HEK293 (cell line): ENCODE measurements at regions not wholly inside any gene's neighbourhood (a gene's known extent, or its start where the extent isn't known, plus 50 kb on each side); places are given as distances from the start of the nearest gene placed in this dataset.

ENCODE experiments used
- GLIS1 ChIP-seq: fragments of 450-650 bp; formaldehyde crosslinking; IDR thresholded peaks from 2 replicates; pipeline ENCODE4 v1.5.1; 2016; ENCODE audit warnings: missing biosample characterization, missing genetic modification characterization
- HOXA7 ChIP-seq: sonication (generic); formaldehyde crosslinking; IDR thresholded peaks from 2 replicates; pipeline ENCODE4 v1.8.1; 2022; ENCODE audit warnings: missing genetic modification reagents, borderline replicate concordance
- SP7 ChIP-seq: fragments of 450-650 bp; formaldehyde crosslinking; IDR thresholded peaks from 2 replicates; pipeline ENCODE4 v1.5.1; 2016; ENCODE audit warnings: missing biosample characterization, missing genetic modification characterization
- ZNF114 ChIP-seq: fragments of 450-650 bp; formaldehyde crosslinking; IDR thresholded peaks from 2 replicates; pipeline ENCODE4 v1.5.0; 2017; ENCODE audit warnings: missing biosample characterization, missing genetic modification characterization
- ZNF157 ChIP-seq: fragments of 450-650 bp; formaldehyde crosslinking; IDR thresholded peaks from 2 replicates; pipeline ENCODE4 v1.5.1; 2016; ENCODE audit warnings: missing biosample characterization, missing genetic modification characterization
- ZNF354C ChIP-seq: fragments of 450-650 bp; formaldehyde crosslinking; IDR thresholded peaks from 2 replicates; pipeline ENCODE4 v1.5.1; 2016; ENCODE audit warnings: missing biosample characterization, missing genetic modification characterization, low read depth, borderline replicate concordance
- ZNF48 ChIP-seq: fragments of 450-650 bp; formaldehyde crosslinking; IDR thresholded peaks from 2 replicates; pipeline ENCODE4 v1.5.1; 2016; ENCODE audit warnings: missing biosample characterization, missing genetic modification characterization
- ZNF549 ChIP-seq: fragments of 450-650 bp; IDR thresholded peaks from 2 replicates; pipeline ENCODE4 v1.5.1; 2018; ENCODE audit warnings: missing biosample characterization, missing genetic modification characterization, mild to moderate bottlenecking, inconsistent platforms, moderate library complexity
- ZNF555 ChIP-seq: fragments of 450-650 bp; formaldehyde crosslinking; conservative IDR thresholded peaks from 2 replicates; pipeline ENCODE4 v1.5.1; 2017; ENCODE audit warnings: missing biosample characterization, mild to moderate bottlenecking, missing genetic modification characterization, inconsistent platforms
- ZNF624 ChIP-seq: fragments of 450-650 bp; formaldehyde crosslinking; IDR thresholded peaks from 2 replicates; pipeline ENCODE4 v1.5.1; 2017; ENCODE audit warnings: missing biosample characterization, missing genetic modification characterization
- ZNF677 ChIP-seq: fragments of 450-650 bp; IDR thresholded peaks from 2 replicates; pipeline ENCODE4 v1.5.0; 2018; ENCODE audit warnings: missing biosample characterization, mild to moderate bottlenecking, missing genetic modification characterization, moderate library complexity
- ZNF707 ChIP-seq: fragments of 450-650 bp; formaldehyde crosslinking; IDR thresholded peaks from 2 replicates; pipeline ENCODE4 v1.5.1; 2016; ENCODE audit warnings: missing biosample characterization, missing genetic modification characterization
- TF ChIP-seq, protein P1 (sequence below): fragments of 450-650 bp; IDR thresholded peaks from 2 replicates; pipeline ENCODE4 v1.5.1; 2018; ENCODE audit warnings: missing biosample characterization, missing genetic modification characterization
- TF ChIP-seq, protein P2 (sequence below): fragments of 450-650 bp; formaldehyde crosslinking; IDR thresholded peaks from 2 replicates; pipeline ENCODE4 v1.5.1; 2016; ENCODE audit warnings: missing biosample characterization, missing genetic modification characterization, borderline replicate concordance
- TF ChIP-seq, protein P3 (sequence below): fragments of 450-650 bp; formaldehyde crosslinking; conservative IDR thresholded peaks from 2 replicates; pipeline ENCODE4 v1.5.1; 2016; ENCODE audit warnings: low read depth, missing biosample characterization, missing genetic modification characterization
- TF ChIP-seq, protein P4 (sequence below): fragments of 450-650 bp; formaldehyde crosslinking; IDR thresholded peaks from 2 replicates; pipeline ENCODE4 v1.5.1; 2016; ENCODE audit warnings: missing biosample characterization, missing genetic modification characterization, borderline replicate concordance
- TF ChIP-seq, protein P5 (sequence below): fragments of 450-650 bp; formaldehyde crosslinking; IDR thresholded peaks from 2 replicates; pipeline ENCODE4 v1.5.1; 2017; ENCODE audit warnings: missing biosample characterization, missing genetic modification characterization
- TF ChIP-seq, protein P6 (sequence below): sonication (generic); formaldehyde crosslinking; IDR thresholded peaks from 2 replicates; pipeline ENCODE4 v1.8.1; 2022; ENCODE audit warnings: mild to moderate bottlenecking, moderate library complexity, missing genetic modification reagents

DNA sequence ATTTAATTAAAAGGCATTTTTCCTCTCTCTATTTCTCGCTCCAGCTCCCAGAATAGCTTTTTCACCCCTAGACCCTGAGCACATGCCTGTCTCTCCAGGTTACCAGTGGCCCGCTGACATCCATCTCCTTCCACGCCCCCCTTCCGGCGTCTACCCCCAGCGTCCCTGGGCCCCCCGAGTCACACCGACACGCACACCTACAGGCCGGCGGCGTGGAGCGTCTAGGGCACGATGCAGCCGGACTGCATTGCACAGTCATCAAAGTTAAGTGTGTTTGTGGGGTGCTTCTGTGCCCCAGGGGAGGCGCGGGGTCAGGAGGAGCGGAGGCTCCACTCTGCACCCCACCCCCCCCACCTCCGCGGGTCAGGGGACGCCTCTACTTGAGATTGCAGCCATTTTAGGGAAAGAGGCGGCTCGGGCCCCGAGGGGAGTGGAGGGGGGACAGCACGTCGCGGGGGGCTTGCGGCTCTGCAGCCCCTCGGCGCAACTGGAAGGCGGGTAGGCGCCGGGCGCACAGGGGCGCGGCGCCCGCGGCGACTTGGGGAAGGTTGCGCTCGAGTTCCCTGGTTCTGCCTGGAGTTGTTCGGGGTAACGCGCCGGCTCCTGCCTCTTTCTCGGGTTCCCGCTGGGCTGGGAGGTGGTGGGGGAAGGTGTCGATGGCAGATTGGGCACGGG lies 112.7 kb downstream of the DHX15 start (continued):
- no peak for TF ChIP-seq ZNF114 (tag by site-specific recombination)
- no peak for TF ChIP-seq GLIS1 (tag by site-specific recombination)
- TF ChIP-seq HOXA7 (CRISPR knock-in tag) = no peak
- no peak for TF ChIP-seq ZNF549 (tag by site-specific recombination)
- no peak for TF ChIP-seq ZNF624 (tag by site-specific recombination)
- TF ChIP-seq, protein P1, sequence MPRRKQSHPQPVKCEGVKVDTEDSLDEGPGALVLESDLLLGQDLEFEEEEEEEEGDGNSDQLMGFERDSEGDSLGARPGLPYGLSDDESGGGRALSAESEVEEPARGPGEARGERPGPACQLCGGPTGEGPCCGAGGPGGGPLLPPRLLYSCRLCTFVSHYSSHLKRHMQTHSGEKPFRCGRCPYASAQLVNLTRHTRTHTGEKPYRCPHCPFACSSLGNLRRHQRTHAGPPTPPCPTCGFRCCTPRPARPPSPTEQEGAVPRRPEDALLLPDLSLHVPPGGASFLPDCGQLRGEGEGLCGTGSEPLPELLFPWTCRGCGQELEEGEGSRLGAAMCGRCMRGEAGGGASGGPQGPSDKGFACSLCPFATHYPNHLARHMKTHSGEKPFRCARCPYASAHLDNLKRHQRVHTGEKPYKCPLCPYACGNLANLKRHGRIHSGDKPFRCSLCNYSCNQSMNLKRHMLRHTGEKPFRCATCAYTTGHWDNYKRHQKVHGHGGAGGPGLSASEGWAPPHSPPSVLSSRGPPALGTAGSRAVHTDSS (tag by site-specific recombination) = no peak
- no peak for TF ChIP-seq ZNF157 (tag by site-specific recombination)
- TF ChIP-seq ZNF48 (tag by site-specific recombination) = no peak
- TF ChIP-seq, protein P2, sequence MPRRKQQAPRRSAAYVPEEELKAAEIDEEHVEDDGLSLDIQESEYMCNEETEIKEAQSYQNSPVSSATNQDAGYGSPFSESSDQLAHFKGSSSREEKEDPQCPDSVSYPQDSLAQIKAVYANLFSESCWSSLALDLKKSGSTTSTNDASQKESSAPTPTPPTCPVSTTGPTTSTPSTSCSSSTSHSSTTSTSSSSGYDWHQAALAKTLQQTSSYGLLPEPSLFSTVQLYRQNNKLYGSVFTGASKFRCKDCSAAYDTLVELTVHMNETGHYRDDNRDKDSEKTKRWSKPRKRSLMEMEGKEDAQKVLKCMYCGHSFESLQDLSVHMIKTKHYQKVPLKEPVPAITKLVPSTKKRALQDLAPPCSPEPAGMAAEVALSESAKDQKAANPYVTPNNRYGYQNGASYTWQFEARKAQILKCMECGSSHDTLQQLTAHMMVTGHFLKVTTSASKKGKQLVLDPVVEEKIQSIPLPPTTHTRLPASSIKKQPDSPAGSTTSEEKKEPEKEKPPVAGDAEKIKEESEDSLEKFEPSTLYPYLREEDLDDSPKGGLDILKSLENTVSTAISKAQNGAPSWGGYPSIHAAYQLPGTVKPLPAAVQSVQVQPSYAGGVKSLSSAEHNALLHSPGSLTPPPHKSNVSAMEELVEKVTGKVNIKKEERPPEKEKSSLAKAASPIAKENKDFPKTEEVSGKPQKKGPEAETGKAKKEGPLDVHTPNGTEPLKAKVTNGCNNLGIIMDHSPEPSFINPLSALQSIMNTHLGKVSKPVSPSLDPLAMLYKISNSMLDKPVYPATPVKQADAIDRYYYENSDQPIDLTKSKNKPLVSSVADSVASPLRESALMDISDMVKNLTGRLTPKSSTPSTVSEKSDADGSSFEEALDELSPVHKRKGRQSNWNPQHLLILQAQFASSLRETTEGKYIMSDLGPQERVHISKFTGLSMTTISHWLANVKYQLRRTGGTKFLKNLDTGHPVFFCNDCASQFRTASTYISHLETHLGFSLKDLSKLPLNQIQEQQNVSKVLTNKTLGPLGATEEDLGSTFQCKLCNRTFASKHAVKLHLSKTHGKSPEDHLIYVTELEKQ = no peak
- TF ChIP-seq, protein P3, sequence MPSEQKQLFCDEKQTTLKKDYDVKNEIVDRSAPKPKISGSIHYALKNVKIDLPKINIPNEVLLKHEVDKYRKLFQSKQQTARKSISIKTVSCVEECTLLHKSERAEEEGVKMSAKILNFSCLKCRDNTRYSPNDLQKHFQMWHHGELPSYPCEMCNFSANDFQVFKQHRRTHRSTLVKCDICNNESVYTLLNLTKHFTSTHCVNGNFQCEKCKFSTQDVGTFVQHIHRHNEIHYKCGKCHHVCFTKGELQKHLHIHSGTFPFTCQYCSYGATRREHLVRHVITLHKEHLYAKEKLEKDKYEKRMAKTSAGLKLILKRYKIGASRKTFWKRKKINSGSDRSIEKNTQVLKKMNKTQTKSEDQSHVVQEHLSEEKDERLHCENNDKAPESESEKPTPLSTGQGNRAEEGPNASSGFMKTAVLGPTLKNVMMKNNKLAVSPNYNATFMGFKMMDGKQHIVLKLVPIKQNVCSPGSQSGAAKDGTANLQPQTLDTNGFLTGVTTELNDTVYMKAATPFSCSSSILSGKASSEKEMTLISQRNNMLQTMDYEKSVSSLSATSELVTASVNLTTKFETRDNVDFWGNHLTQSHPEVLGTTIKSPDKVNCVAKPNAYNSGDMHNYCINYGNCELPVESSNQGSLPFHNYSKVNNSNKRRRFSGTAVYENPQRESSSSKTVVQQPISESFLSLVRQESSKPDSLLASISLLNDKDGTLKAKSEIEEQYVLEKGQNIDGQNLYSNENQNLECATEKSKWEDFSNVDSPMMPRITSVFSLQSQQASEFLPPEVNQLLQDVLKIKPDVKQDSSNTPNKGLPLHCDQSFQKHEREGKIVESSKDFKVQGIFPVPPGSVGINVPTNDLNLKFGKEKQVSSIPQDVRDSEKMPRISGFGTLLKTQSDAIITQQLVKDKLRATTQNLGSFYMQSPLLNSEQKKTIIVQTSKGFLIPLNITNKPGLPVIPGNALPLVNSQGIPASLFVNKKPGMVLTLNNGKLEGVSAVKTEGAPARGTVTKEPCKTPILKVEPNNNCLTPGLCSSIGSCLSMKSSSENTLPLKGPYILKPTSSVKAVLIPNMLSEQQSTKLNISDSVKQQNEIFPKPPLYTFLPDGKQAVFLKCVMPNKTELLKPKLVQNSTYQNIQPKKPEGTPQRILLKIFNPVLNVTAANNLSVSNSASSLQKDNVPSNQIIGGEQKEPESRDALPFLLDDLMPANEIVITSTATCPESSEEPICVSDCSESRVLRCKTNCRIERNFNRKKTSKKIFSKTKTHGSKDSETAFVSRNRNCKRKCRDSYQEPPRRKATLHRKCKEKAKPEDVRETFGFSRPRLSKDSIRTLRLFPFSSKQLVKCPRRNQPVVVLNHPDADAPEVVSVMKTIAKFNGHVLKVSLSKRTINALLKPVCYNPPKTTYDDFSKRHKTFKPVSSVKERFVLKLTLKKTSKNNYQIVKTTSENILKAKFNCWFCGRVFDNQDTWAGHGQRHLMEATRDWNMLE = no peak
- no peak for TF ChIP-seq ZNF707 (tag by site-specific recombination)
- TF ChIP-seq, protein P4, sequence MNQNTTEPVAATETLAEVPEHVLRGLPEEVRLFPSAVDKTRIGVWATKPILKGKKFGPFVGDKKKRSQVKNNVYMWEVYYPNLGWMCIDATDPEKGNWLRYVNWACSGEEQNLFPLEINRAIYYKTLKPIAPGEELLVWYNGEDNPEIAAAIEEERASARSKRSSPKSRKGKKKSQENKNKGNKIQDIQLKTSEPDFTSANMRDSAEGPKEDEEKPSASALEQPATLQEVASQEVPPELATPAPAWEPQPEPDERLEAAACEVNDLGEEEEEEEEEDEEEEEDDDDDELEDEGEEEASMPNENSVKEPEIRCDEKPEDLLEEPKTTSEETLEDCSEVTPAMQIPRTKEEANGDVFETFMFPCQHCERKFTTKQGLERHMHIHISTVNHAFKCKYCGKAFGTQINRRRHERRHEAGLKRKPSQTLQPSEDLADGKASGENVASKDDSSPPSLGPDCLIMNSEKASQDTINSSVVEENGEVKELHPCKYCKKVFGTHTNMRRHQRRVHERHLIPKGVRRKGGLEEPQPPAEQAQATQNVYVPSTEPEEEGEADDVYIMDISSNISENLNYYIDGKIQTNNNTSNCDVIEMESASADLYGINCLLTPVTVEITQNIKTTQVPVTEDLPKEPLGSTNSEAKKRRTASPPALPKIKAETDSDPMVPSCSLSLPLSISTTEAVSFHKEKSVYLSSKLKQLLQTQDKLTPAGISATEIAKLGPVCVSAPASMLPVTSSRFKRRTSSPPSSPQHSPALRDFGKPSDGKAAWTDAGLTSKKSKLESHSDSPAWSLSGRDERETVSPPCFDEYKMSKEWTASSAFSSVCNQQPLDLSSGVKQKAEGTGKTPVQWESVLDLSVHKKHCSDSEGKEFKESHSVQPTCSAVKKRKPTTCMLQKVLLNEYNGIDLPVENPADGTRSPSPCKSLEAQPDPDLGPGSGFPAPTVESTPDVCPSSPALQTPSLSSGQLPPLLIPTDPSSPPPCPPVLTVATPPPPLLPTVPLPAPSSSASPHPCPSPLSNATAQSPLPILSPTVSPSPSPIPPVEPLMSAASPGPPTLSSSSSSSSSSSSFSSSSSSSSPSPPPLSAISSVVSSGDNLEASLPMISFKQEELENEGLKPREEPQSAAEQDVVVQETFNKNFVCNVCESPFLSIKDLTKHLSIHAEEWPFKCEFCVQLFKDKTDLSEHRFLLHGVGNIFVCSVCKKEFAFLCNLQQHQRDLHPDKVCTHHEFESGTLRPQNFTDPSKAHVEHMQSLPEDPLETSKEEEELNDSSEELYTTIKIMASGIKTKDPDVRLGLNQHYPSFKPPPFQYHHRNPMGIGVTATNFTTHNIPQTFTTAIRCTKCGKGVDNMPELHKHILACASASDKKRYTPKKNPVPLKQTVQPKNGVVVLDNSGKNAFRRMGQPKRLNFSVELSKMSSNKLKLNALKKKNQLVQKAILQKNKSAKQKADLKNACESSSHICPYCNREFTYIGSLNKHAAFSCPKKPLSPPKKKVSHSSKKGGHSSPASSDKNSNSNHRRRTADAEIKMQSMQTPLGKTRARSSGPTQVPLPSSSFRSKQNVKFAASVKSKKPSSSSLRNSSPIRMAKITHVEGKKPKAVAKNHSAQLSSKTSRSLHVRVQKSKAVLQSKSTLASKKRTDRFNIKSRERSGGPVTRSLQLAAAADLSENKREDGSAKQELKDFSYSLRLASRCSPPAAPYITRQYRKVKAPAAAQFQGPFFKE (tag by site-specific recombination) = no peak
- no peak for TF ChIP-seq ZNF555
- no peak for TF ChIP-seq ZNF677 (tag by site-specific recombination)
- TF ChIP-seq ZNF354C (tag by site-specific recombination) = no peak
- TF ChIP-seq, protein P5, sequence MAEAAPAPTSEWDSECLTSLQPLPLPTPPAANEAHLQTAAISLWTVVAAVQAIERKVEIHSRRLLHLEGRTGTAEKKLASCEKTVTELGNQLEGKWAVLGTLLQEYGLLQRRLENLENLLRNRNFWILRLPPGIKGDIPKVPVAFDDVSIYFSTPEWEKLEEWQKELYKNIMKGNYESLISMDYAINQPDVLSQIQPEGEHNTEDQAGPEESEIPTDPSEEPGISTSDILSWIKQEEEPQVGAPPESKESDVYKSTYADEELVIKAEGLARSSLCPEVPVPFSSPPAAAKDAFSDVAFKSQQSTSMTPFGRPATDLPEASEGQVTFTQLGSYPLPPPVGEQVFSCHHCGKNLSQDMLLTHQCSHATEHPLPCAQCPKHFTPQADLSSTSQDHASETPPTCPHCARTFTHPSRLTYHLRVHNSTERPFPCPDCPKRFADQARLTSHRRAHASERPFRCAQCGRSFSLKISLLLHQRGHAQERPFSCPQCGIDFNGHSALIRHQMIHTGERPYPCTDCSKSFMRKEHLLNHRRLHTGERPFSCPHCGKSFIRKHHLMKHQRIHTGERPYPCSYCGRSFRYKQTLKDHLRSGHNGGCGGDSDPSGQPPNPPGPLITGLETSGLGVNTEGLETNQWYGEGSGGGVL (tag by site-specific recombination) = peak; percentile 92
- 0 out of 2 replicates have a peak, but pooled peaks have one; percentile 1 for TF ChIP-seq SP7 (tag by site-specific recombination)
- TF ChIP-seq, protein P6, sequence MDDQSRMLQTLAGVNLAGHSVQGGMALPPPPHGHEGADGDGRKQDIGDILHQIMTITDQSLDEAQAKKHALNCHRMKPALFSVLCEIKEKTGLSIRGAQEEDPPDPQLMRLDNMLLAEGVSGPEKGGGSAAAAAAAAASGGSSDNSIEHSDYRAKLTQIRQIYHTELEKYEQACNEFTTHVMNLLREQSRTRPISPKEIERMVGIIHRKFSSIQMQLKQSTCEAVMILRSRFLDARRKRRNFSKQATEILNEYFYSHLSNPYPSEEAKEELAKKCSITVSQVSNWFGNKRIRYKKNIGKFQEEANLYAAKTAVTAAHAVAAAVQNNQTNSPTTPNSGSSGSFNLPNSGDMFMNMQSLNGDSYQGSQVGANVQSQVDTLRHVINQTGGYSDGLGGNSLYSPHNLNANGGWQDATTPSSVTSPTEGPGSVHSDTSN (CRISPR knock-in tag) = no peak
